RWPE2 (cell line): ENCODE measurements at regions not wholly inside any gene's neighbourhood (a gene's known extent, or its start where the extent isn't known, plus 50 kb on each side); places are given as distances from the start of the nearest gene placed in this dataset.
"Not testable (repeated sequence)": the region's sequence is repeated elsewhere in the genome, so short reads cannot be mapped to it uniquely, and the experiment has no call there.

Experiments used
- ATAC-seq: fragments of 200-7000 bp; cut with Tn5 transposase; 3 replicates; pipeline ENCODE4 v1.9.1; 2021; ENCODE audit warnings: low read depth
- DNase-seq: peaks from one replicate; pipeline ENCODE4 v3.0.0-alpha.2; 2020; ENCODE audit warnings: low spot score
- H3K27ac ChIP-seq: fragments of 450-650 bp; 2 replicates; pipeline ENCODE4 v1.5.1; 2017; ENCODE audit warnings: mild to moderate bottlenecking; ENCODE audit not compliant: poor library complexity, severe bottlenecking
- H3K27me3 ChIP-seq: fragments of 250-450 bp; sonication (Bioruptor Pico); 2 replicates; pipeline ENCODE4 v1.5.1; 2021; ENCODE audit warnings: mild to moderate bottlenecking, moderate library complexity; ENCODE audit not compliant: insufficient read depth, poor library complexity, severe bottlenecking
- H3K36me3 ChIP-seq: fragments of 250-450 bp; sonication (Bioruptor Pico); 2 replicates; pipeline ENCODE4 v1.5.1; 2020; ENCODE audit warnings: low read depth, mild to moderate bottlenecking, moderate library complexity
- H3K4me1 ChIP-seq: fragments of 250-450 bp; sonication (Bioruptor Pico); 2 replicates; pipeline ENCODE4 v1.5.1; 2021; ENCODE audit warnings: mild to moderate bottlenecking, moderate library complexity; ENCODE audit not compliant: insufficient read depth, poor library complexity, severe bottlenecking
- H3K4me3 ChIP-seq: fragments of 250-450 bp; sonication (Bioruptor Pico); 2 replicates; pipeline ENCODE4 v1.5.1; 2021; ENCODE audit warnings: mild to moderate bottlenecking, moderate library complexity; ENCODE audit not compliant: severe bottlenecking
- H3K9me3 ChIP-seq: fragments of 250-450 bp; sonication (Bioruptor Pico); 2 replicates; pipeline ENCODE4 v1.5.1; 2021; ENCODE audit warnings: mild to moderate bottlenecking, moderate library complexity; ENCODE audit not compliant: severe bottlenecking
- CTCF ChIP-seq: fragments of 450-650 bp; IDR thresholded peaks from one replicate; pipeline ENCODE4 v1.5.1; 2017; ENCODE audit warnings: mild to moderate bottlenecking, moderate library complexity; ENCODE audit not compliant: poor library complexity, severe bottlenecking

- no peak overlapping the region for H3K4me3 ChIP-seq
- H3K27me3 ChIP-seq = no peaks in the 10 kb centered on the region
- H3K27ac ChIP-seq = no peak overlapping the region
- H3K4me1 ChIP-seq = no peaks in the 10 kb centered on the region
- no peak for ATAC-seq
- DNase-seq = no peak
- H3K36me3 ChIP-seq = no peaks in the 10 kb centered on the region
- H3K9me3 ChIP-seq = no peaks in the 10 kb centered on the region
- no peak for TF ChIP-seq CTCF
Measured at GRCh38 chr2:207363761-207364290, 165.9 kb upstream of the CREB1 start.

- no peaks in the 10 kb centered on the region for H3K9me3 ChIP-seq
- no peak for DNase-seq
- no peak overlapping the region for H3K4me3 ChIP-seq
- no peak for ATAC-seq
- no peaks in the 10 kb centered on the region for H3K4me1 ChIP-seq
- H3K27ac ChIP-seq = no peak overlapping the region
- TF ChIP-seq CTCF = no peak
- no peaks in the 10 kb centered on the region for H3K27me3 ChIP-seq
- H3K36me3 ChIP-seq = no peaks in the 10 kb centered on the region
Measured at GRCh38 chr2:207370646-207371045, 159.1 kb upstream of the CREB1 start.

DNA sequence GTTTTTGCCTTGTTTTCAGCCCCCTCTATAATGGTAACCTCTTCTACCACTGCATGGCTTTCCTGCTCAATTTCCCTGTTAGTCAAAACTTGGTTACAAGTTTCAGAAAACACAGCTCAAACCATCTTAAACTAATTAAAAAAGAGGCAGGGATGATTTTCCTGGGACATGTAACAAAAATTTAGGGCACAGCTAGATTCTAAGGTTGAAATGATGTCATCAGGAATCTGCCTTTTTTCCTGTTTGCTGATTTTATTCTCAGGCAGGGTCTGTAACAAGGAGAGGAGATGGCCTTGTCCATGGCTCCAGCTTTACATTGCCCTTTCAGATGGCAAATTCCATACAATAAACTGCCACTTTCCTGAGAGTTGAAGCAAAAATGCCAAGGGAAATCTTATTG, 157.9 kb upstream of the CREB1 start:
- ATAC-seq = no peak
- H3K9me3 ChIP-seq = no peaks in the 10 kb centered on the region
- H3K27ac ChIP-seq = no peak overlapping the region
- no peaks in the 10 kb centered on the region for H3K36me3 ChIP-seq
- no peak for DNase-seq
- H3K4me3 ChIP-seq = no peak overlapping the region
- no peaks in the 10 kb centered on the region for H3K27me3 ChIP-seq
- no peak for TF ChIP-seq CTCF
- H3K4me1 ChIP-seq = no peaks in the 10 kb centered on the region

- TF ChIP-seq CTCF = no peak
- no peak for DNase-seq
Measured at GRCh38 chr2:207372483-207372882, 157.3 kb upstream of the CREB1 start.

DNA sequence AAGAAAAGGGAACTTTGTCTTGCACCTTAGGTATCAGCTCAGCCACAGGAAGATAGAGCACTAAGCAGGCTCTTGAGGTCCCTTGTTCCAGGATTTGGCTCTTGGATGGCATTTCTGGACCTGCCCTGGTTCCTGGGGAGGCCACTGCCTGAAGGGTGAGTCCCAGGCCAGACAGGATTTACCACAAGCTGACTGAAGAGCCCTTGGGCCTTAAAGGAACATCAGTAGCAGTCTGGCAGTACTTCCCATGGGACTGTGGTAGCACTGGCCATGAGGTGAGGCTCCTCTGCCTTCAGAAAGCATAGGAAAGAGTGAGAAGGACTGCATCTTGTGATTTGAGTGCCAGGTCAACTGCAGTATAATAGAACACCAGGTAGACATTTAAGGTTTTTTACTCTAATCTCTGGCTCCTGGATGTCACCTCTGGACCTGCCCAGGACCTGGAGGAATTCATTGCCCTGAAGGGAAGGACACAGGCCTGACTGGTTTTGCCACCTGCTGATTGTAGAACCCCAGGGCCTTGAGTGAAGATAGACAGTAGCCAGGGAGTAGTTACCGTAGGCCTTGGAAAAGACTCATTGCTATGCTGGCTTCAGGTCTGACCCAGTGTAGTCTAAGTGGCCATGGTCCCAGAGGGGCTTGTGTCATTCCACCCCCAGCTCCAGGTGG, 154.4 kb upstream of the CREB1 start:
- ATAC-seq = no peak
- no peaks in the 10 kb centered on the region for H3K9me3 ChIP-seq
- H3K27ac ChIP-seq = no peak overlapping the region
- no peaks in the 10 kb centered on the region for H3K36me3 ChIP-seq
- H3K4me3 ChIP-seq = no peak overlapping the region
- H3K4me1 ChIP-seq = no peaks in the 10 kb centered on the region
- no peak for TF ChIP-seq CTCF
- H3K27me3 ChIP-seq = no peaks in the 10 kb centered on the region
- DNase-seq = no peak

More at GRCh38 chr2:207372483-207372882, 157.3 kb upstream of the CREB1 start:
- Histone ChIP-seq H3K27me3 (no peaks in the 10 kb centered on the region), H3K27ac (no peak overlapping the region), H3K36me3 (no peaks in the 10 kb centered on the region), H3K4me1 (no peaks in the 10 kb centered on the region), H3K4me3 (no peak overlapping the region), H3K9me3 (no peaks in the 10 kb centered on the region)
- no peak for ATAC-seq

DNA sequence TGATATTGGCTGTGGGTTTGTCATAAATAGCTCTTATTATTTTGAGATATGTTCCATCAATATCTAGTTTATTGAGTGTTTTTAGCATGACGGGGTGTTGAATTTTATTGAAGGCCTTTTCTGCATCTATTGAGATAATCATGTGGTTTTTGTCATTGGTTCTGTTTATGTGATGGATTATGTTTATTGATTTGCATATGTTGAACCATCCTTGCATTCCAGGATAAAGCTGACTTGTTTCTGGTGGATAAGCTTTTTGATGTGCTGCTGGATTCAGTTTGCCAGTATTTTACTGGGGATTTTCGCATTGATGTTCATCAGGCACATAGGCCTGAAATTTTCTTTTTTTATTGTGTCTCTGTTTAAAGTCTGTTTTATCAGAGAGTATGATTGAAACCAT, 151.1 kb upstream of the CREB1 start:
- H3K36me3 ChIP-seq, H3K4me1 ChIP-seq, H3K27me3 ChIP-seq, H3K4me3 ChIP-seq, H3K27ac ChIP-seq, DNase-seq, ATAC-seq, H3K9me3 ChIP-seq: not testable (repeated sequence)
